HepG2 (cell line): ENCODE measurements at regions not wholly inside any gene's neighbourhood (a gene's known extent, or its start where the extent isn't known, plus 50 kb on each side); places are given as distances from the start of the nearest gene placed in this dataset.

ENCODE experiments used
- ATAC-seq: fragments of 200-7000 bp; cut with Tn5 transposase; 3 replicates; pipeline ENCODE4 v1.9.1; 2020; ENCODE audit warnings: mild to moderate bottlenecking, moderate library complexity
- BruUV-seq: library from RNA; stranded (reverse); fragments of 400-500 nt; replicated peaks from 2 replicates; lab custom pipeline; 2021; lab: Mats Ljungman, UMichigan
- CTCF ChIA-PET: fragments of 300-600 bp; formaldehyde crosslinking; extraction: SDS; loops from one replicate; lab custom pipeline; 2021; ENCODE audit warnings: low total read pairs, inconsistent platforms, low intra/inter-chr PET ratio; lab: Yijun Ruan, JAX
- POLR2A ChIA-PET: fragments of 350-600 bp; sonication (Branson Sonifier 250); formaldehyde crosslinking; loops from one replicate; lab custom pipeline; 2020; ENCODE audit warnings: antibody characterized with exemption, inconsistent platforms; lab: Yijun Ruan, JAX
- DNase-seq: peaks from one replicate; pipeline ENCODE4 v3.0.0-alpha.2; 2015; ENCODE audit warnings: low spot score
- FAIRE-seq: peaks from 3 replicates; lab custom pipeline; 2011; peaks lifted over from hg19 to GRCh38; lab: Jason Lieb, UNC
- H2AFZ ChIP-seq: one replicate; pipeline ENCODE4 v1.6.1; 2011; ENCODE audit warnings: low read length, inconsistent platforms
- H3K27ac ChIP-seq: fragments of 300-600 bp; 3 replicates; pipeline ENCODE4 v1.8.0; 2011; ENCODE audit warnings: mixed run types, mild to moderate bottlenecking, mixed read lengths, low read length, inconsistent platforms; ENCODE audit not compliant: insufficient read depth; ENCODE audit errors: extremely low read length
- H3K27me3 ChIP-seq, 2 experiments: fragments of 200-600 bp in 1 of 2; 2 replicates in 1 of 2; 3 replicates in 1 of 2; pipeline versions ENCODE4 v1.6.0 to v1.8.0; 2011; ENCODE audit warnings: low read length in 2 of 2, mild to moderate bottlenecking in 2 of 2, moderate library complexity in 2 of 2, inconsistent platforms in 1 of 2; ENCODE audit not compliant: insufficient read depth in 2 of 2, control insufficient read depth in 1 of 2
- H3K36me3 ChIP-seq, 2 experiments: fragments of 200-600 bp in 1 of 2; replicated peaks in 1 of 2; 2 replicates in 1 of 2; 3 replicates in 1 of 2; pipeline versions ENCODE4 v1.5.1 to v1.8.0; 2011; ENCODE audit warnings: low read length in 2 of 2, inconsistent platforms in 1 of 2; ENCODE audit not compliant: insufficient read depth in 2 of 2, control insufficient read depth in 1 of 2
- H3K4me1 ChIP-seq: 2 replicates; pipeline ENCODE4 v1.5.1; 2012; ENCODE audit warnings: low read length, inconsistent platforms; ENCODE audit not compliant: insufficient read depth
- H3K4me2 ChIP-seq: 2 replicates; pipeline ENCODE4 v1.6.0; 2011; ENCODE audit warnings: low read depth, low read length, inconsistent platforms
- H3K4me3 ChIP-seq, 3 experiments: fragments of 200-600 bp in 1 of 3; sonication (generic), shearing (Covaris generic) in 1 of 3; replicated peaks in 1 of 3; 2 replicates each; pipeline ENCODE4 v1.5.1; 2011 to 2016; ENCODE audit warnings: low read length in 3 of 3, inconsistent platforms in 2 of 3, low read depth in 2 of 3, mild to moderate bottlenecking in 2 of 3, control low read depth in 1 of 3, mixed read lengths in 1 of 3; ENCODE audit not compliant: insufficient read depth in 1 of 3
- H3K79me2 ChIP-seq: one replicate; pipeline ENCODE4 v1.6.1; 2011; ENCODE audit warnings: low read length, inconsistent platforms; ENCODE audit not compliant: insufficient read depth
- H3K9ac ChIP-seq: 2 replicates; pipeline ENCODE4 v1.6.0; 2011; ENCODE audit warnings: mild to moderate bottlenecking, low read depth, low read length, inconsistent platforms; ENCODE audit not compliant: insufficient read depth
- H3K9me3 ChIP-seq: 2 replicates; pipeline ENCODE4 v1.5.1; 2012; ENCODE audit warnings: mild to moderate bottlenecking, low read length
- H4K20me1 ChIP-seq: 2 replicates; pipeline ENCODE4 v1.6.0; 2011; ENCODE audit warnings: inconsistent platforms, mild to moderate bottlenecking, low read length, moderate library complexity; ENCODE audit not compliant: insufficient read depth
- ATF3 ChIP-seq: sonication (generic); formaldehyde crosslinking; IDR thresholded peaks from 2 replicates; pipeline ENCODE4 v1.4.0; 2020; ENCODE audit warnings: missing genetic modification reagents
- ELF3 ChIP-seq: IDR thresholded peaks from 2 replicates; pipeline ENCODE4 v1.6.1; 2016; ENCODE audit warnings: missing genetic modification reagents, missing compliant biosample characterization
- KLF15 ChIP-seq: sonication (generic); formaldehyde crosslinking; IDR thresholded peaks from 2 replicates; pipeline ENCODE4 v1.8.1; 2023; ENCODE audit warnings: borderline replicate concordance, mild to moderate bottlenecking, inconsistent platforms, missing genetic modification reagents, mixed read lengths
- LBX2 ChIP-seq: sonication (generic); formaldehyde crosslinking; IDR thresholded peaks from 2 replicates; pipeline ENCODE4 v1.5.0; 2020; ENCODE audit warnings: missing genetic modification reagents, mild to moderate bottlenecking, borderline replicate concordance
- MEIS2 ChIP-seq: sonication (generic); formaldehyde crosslinking; IDR thresholded peaks from 2 replicates; pipeline ENCODE4 v1.9.0; 2021; ENCODE audit warnings: mild to moderate bottlenecking, missing genetic modification reagents
- ONECUT2 ChIP-seq: sonication (generic); formaldehyde crosslinking; IDR thresholded peaks from 2 replicates; pipeline ENCODE4 v1.4.0; 2020; ENCODE audit warnings: missing genetic modification reagents
- PHF20 ChIP-seq: sonication (generic); formaldehyde crosslinking; IDR thresholded peaks from 2 replicates; pipeline ENCODE4 v1.5.0; 2020; ENCODE audit warnings: mild to moderate bottlenecking, missing genetic modification reagents
- REL ChIP-seq: sonication (generic); formaldehyde crosslinking; conservative IDR thresholded peaks from 2 replicates; pipeline ENCODE4 v1.8.0; 2022; ENCODE audit warnings: mild to moderate bottlenecking, missing genetic modification reagents, moderate library complexity
- SALL1 ChIP-seq: sonication (generic); formaldehyde crosslinking; IDR thresholded peaks from 2 replicates; pipeline ENCODE4 v1.8.0; 2022; ENCODE audit warnings: mild to moderate bottlenecking, missing genetic modification reagents
- SRSF1 ChIP-seq: fragments of 200-400 bp; formaldehyde crosslinking; optimal IDR thresholded peaks from 2 replicates; pipeline ENCODE3; 2017; ENCODE audit warnings: mild to moderate bottlenecking, low read depth, low read length, moderate library complexity
- ZBTB39 ChIP-seq: sonication (generic); formaldehyde crosslinking; IDR thresholded peaks from 2 replicates; pipeline ENCODE4 v1.5.0; 2020; ENCODE audit warnings: missing genetic modification reagents
- ZKSCAN8 ChIP-seq: IDR thresholded peaks from 2 replicates; pipeline ENCODE4 v1.6.1; 2016; ENCODE audit warnings: borderline replicate concordance, missing genetic modification reagents, missing compliant biosample characterization
- ZNF362 ChIP-seq: sonication (generic); formaldehyde crosslinking; IDR thresholded peaks from 2 replicates; pipeline ENCODE4 v1.4.0; 2020; ENCODE audit warnings: missing genetic modification reagents, mild to moderate bottlenecking, borderline replicate concordance
- ZNF512B ChIP-seq: sonication (generic); formaldehyde crosslinking; IDR thresholded peaks from 2 replicates; pipeline ENCODE4 v1.5.1; 2020; ENCODE audit warnings: missing genetic modification reagents, mild to moderate bottlenecking, borderline replicate concordance
- ZNF660 ChIP-seq: sonication (generic); formaldehyde crosslinking; IDR thresholded peaks from 2 replicates; pipeline ENCODE4 v1.5.1; 2020; ENCODE audit warnings: mild to moderate bottlenecking, low read depth, missing genetic modification reagents, borderline replicate concordance
- ZNF790 ChIP-seq: sonication (generic); formaldehyde crosslinking; IDR thresholded peaks from 2 replicates; pipeline ENCODE4 v1.8.0; 2022; ENCODE audit warnings: missing genetic modification reagents, mild to moderate bottlenecking, borderline replicate concordance
- WGBS: methylation state at CpG from one replicate; pipeline ENCODE4 v1.1.6; 2017; ENCODE audit warnings: low lambda C conversion rate; 5-methylcytosine and 5-hydroxymethylcytosine counted together
- in situ Hi-C: cut with HindIII; loops from 2 replicates; pipeline ENCODE4 v1.10.0; 2017; ENCODE audit warnings: low pct_unique_long_range_greater_than_20kb; ENCODE audit not compliant: extremely low pct_ligation_motif_present
- intact Hi-C: fragments of 100-400 bp; cut with micrococcal nuclease; formaldehyde crosslinking; loops from one replicate; pipeline ENCODE4 v1.10.0; 2022; ENCODE audit not compliant: unreplicated experiment

GRCh38 chr15:70195587-70196305 is 98.0 kb upstream of the TLE3 start:
- Histone ChIP-seq H3K4me2 (peak overlapping the region; percentile 79), H3K4me3 (peak overlapping the region; percentile 24 to 66 (median 28); a peak in 4 of 6 replicates), H3K36me3 (no peaks in the 10 kb centered on the region), H3K9me3 (peaks cover 6% of the 10 kb centered on the region), H4K20me1 (no peaks in the 10 kb centered on the region), H3K27ac (peak overlapping the region; percentile 83), H3K79me2 (no peaks in the 10 kb centered on the region), H3K9ac (peak overlapping the region; percentile 52), H3K27me3 (peaks cover 4 to 12% of the 10 kb centered on the region in 2 experiments; a peak in 3 of 5 replicates), H2AFZ (no peak overlapping the region), H3K4me1 (peaks cover 81% of the 10 kb centered on the region)
- BruUV-seq, result TSS peak; percentile 84
- DNase-seq (peak; percentile 67), FAIRE-seq (peak; percentile 60), ATAC-seq (peak; percentile 59)
- intact Hi-C loops (loop anchor here (5.0 to 10.0 kb wide), 2 partner anchors 71 to 98 kb away; partner anchors contain the start of gene TLE3), in situ Hi-C loops (no loop called here)
- 30% methylated on average over 7 of the region's 13 CpGs for WGBS
- ChIA-PET CTCF (no interaction called here), POLR2A (interaction anchor here (0.9 to 1.7 kb wide), 3 partner anchors 18 to 96 kb away, joined by 3 to 6 read pairs (median 5); no protein-coding TSS in a partner anchor)
- TF ChIP-seq REL (CRISPR knock-in tag) (no peak), ZNF790 (CRISPR knock-in tag) (no peak), SALL1 (CRISPR knock-in tag) (no peak), ZNF660 (CRISPR knock-in tag) (no peak), ELF3 (CRISPR knock-in tag) (no peak), LBX2 (CRISPR knock-in tag) (no peak), ZBTB39 (CRISPR knock-in tag) (0 out of 2 replicates have a peak, but pooled peaks have one; percentile 53), ZKSCAN8 (CRISPR knock-in tag) (no peak), ATF3 (CRISPR knock-in tag) (no peak), ZNF512B (CRISPR knock-in tag) (0 out of 2 replicates have a peak, but pooled peaks have one; percentile 26), SRSF1 (no peak), ZNF362 (CRISPR knock-in tag) (peak; percentile 82; the same call in 1 of the 2 replicates), MEIS2 (no peak), KLF15 (CRISPR knock-in tag) (no peak), ONECUT2 (CRISPR knock-in tag) (no peak), PHF20 (CRISPR knock-in tag) (no peak)
